ENCODE measurements at regions not wholly inside any gene's neighbourhood (a gene's known extent, or its start where the extent isn't known, plus 50 kb on each side); places are given as distances from the start of the nearest gene placed in this dataset.
"Not testable (repeated sequence)": the region's sequence is repeated elsewhere in the genome, so short reads cannot be mapped to it uniquely, and the experiment has no call there.

GRCh38 chr10:108631332-108631731 lies 1292.0 kb downstream of the XPNPEP1 start:
- no peaks in the 10 kb centered on the region for H3K27me3 Mint-ChIP-seq
- no peak overlapping the region for H3K4me3 Mint-ChIP-seq
- H3K9me3 Mint-ChIP-seq, result no peaks in the 10 kb centered on the region
- no peaks in the 10 kb centered on the region for H3K4me1 Mint-ChIP-seq
- no peaks in the 10 kb centered on the region for H3K36me3 Mint-ChIP-seq
- H3K27ac Mint-ChIP-seq, result no peak overlapping the region

DNA sequence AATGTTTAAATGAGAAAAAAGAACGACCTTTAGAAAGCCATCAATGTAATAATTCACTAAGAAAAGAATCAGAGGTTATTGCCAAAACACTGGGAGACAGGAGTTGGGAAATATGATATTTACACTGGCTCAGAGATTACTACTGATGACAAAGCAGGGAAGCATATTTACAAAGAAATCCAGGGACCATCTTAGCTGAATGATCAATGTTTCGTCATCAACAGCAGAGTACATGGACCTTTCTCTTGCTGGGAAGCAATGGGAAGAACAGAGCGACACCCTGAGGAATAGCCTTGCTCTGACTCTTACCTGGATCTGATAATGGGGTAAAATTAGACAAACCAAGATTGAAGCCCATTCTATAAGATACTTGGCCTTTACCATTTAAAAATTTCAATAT lies 1293.5 kb downstream of the XPNPEP1 start:
- Mint-ChIP-seq H3K27me3 (no peaks in the 10 kb centered on the region), H3K9me3 (no peaks in the 10 kb centered on the region), H3K4me3 (no peak overlapping the region), H3K4me1 (no peaks in the 10 kb centered on the region), H3K27ac (no peak overlapping the region), H3K36me3 (no peaks in the 10 kb centered on the region)

DNA sequence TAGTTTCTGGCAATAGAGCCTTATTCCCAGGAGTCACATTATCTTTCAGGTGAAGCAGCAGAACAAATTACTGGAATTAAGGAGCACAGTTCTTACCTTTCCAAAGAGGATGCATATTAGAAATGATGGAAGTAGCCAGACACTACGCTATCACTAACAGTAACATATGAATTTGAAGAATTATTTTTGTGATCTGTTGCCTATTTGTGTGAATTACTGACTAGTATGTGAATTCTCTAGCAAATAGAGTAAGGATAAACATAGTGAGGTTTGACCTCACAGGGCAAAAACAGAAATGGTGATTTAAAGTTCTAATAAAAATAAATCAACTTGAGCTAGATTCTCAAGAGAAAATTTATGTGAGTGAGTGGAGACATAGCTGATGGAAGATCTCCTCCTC lies 1299.3 kb downstream of the XPNPEP1 start:
- Mint-ChIP-seq H3K36me3 (no peaks in the 10 kb centered on the region), H3K4me3 (no peak overlapping the region), H3K4me1 (no peaks in the 10 kb centered on the region), H3K27me3 (no peaks in the 10 kb centered on the region), H3K27ac (no peak overlapping the region), H3K9me3 (no peaks in the 10 kb centered on the region)

DNA sequence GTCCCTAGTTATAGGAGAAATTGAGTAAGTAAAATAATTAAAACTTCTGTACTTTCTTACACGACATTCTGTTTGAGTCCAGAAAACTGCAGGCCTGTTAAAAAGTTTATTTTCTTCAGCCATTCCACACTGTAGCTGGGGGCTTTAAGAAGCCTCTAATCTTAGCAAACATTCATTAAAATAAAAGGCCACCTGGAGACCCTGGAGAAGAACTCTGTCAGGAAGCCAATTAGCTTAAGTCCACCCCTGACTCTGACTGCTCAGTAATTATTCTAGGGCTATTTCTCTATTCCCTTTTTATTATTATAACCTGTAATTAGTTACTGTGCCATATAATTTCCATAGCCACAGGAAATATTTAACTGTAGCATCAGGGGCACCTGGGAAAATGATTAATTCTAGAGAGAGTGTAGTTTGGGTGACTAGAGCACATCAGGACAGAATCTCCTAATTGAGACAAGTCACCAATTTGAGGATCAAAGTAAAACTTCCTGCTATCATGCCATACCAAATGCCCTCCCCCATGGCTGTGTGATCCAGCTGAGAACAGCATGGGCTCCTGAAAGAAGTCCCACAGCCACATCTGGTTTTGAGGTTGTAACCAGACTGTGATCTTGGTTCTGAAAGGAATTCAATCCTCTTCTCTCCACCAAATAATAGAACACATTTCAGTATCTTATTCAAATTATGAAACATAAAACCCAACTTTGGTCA lies 1302.3 kb downstream of the XPNPEP1 start:
- Mint-ChIP-seq H3K4me1 (no peaks in the 10 kb centered on the region), H3K4me3 (no peak overlapping the region), H3K27me3 (no peaks in the 10 kb centered on the region), H3K36me3 (no peaks in the 10 kb centered on the region), H3K27ac (no peak overlapping the region), H3K9me3 (no peaks in the 10 kb centered on the region)

- Mint-ChIP-seq H3K27ac (no peak overlapping the region), H3K27me3 (no peaks in the 10 kb centered on the region), H3K4me1 (no peaks in the 10 kb centered on the region), H3K4me3 (no peak overlapping the region), H3K9me3 (no peaks in the 10 kb centered on the region), H3K36me3 (no peaks in the 10 kb centered on the region)
These were observed 1306.6 kb downstream of the XPNPEP1 start for GRCh38 chr10:108616559-108617285.

GRCh38 chr10:108615576-108616320 lies 1307.6 kb downstream of the XPNPEP1 start:
- Mint-ChIP-seq H3K9me3 (no peaks in the 10 kb centered on the region), H3K27ac (no peak overlapping the region), H3K4me1 (no peaks in the 10 kb centered on the region), H3K4me3 (no peak overlapping the region), H3K27me3 (no peaks in the 10 kb centered on the region), H3K36me3 (no peaks in the 10 kb centered on the region)

DNA sequence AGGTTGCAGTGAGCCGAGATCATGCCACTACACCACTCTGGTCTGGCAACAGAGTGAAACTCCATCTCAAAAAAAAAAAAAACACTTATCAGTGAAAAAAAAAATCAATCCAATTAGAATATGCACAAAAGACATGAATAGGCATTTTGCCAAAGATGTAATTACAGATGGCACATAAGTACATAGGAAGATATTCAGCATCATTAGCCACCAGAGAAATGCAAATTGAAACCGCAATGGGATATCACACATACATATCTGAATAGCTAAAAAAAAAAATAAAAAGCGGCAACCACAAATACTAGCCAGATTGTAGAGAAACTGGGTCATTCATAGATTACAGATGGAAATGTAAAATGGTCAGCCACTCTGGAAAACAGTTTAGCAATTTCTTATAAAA lies 1310.8 kb downstream of the XPNPEP1 start:
- Mint-ChIP-seq H3K27me3 (no peaks in the 10 kb centered on the region), H3K4me1 (no peaks in the 10 kb centered on the region), H3K4me3 (no peak overlapping the region), H3K9me3 (no peaks in the 10 kb centered on the region), H3K27ac (no peak overlapping the region), H3K36me3 (no peaks in the 10 kb centered on the region)

DNA sequence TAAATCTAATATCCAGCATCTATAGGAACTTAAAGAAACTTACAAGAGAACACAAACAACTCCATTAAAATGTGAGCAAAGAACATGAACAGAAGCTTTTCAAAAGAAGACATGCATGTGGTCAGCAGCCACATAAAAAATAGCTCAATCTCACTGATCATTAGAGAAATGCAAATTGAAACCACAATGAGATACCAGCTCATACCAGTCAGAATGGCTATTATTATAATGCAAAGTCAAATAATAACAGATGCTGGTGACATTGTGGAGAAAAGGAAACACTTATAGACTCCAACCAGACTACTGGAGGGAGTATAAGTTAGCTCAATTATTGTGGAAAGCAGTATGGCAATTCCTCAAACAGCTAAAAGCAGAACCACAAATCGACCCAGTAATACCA lies 1314.5 kb downstream of the XPNPEP1 start:
- peaks cover under 1% of the 10 kb centered on the region for H3K9me3 Mint-ChIP-seq
- no peaks in the 10 kb centered on the region for H3K36me3 Mint-ChIP-seq
- no peak overlapping the region for H3K4me3 Mint-ChIP-seq
- no peak overlapping the region for H3K27ac Mint-ChIP-seq
- H3K27me3 Mint-ChIP-seq, result no peaks in the 10 kb centered on the region
- H3K4me1 Mint-ChIP-seq, result no peaks in the 10 kb centered on the region

- Mint-ChIP-seq H3K27me3 (no peaks in the 10 kb centered on the region), H3K4me3 (no peak overlapping the region), H3K36me3 (no peaks in the 10 kb centered on the region), H3K9me3 (peaks cover 9% of the 10 kb centered on the region), H3K4me1 (no peaks in the 10 kb centered on the region), H3K27ac (no peak overlapping the region)
These were observed 1321.5 kb downstream of the XPNPEP1 start for GRCh38 chr10:108601851-108602250.

- H3K4me1 Mint-ChIP-seq, H3K27me3 Mint-ChIP-seq, H3K4me3 Mint-ChIP-seq, H3K36me3 Mint-ChIP-seq, H3K9me3 Mint-ChIP-seq, H3K27ac Mint-ChIP-seq: not testable (repeated sequence)
These were observed 1322.8 kb downstream of the XPNPEP1 start for GRCh38 chr10:108600511-108600910.

- H3K9me3 Mint-ChIP-seq, H3K4me1 Mint-ChIP-seq, H3K27ac Mint-ChIP-seq: not testable (repeated sequence)
These were observed 1324.0 kb downstream of the XPNPEP1 start for GRCh38 chr10:108599317-108599716.

GRCh38 chr10:108598831-108599230 lies 1324.5 kb downstream of the XPNPEP1 start:
- Mint-ChIP-seq H3K27ac (no peak overlapping the region), H3K9me3 (peaks cover 8% of the 10 kb centered on the region), H3K27me3 (no peaks in the 10 kb centered on the region), H3K36me3 (no peaks in the 10 kb centered on the region), H3K4me3 (no peak overlapping the region), H3K4me1 (no peaks in the 10 kb centered on the region)

More at GRCh38 chr10:108599317-108599716, 1324.0 kb downstream of the XPNPEP1 start:
- not testable (repeated sequence) for H3K4me3 Mint-ChIP-seq, H3K36me3 Mint-ChIP-seq, H3K27me3 Mint-ChIP-seq

DNA sequence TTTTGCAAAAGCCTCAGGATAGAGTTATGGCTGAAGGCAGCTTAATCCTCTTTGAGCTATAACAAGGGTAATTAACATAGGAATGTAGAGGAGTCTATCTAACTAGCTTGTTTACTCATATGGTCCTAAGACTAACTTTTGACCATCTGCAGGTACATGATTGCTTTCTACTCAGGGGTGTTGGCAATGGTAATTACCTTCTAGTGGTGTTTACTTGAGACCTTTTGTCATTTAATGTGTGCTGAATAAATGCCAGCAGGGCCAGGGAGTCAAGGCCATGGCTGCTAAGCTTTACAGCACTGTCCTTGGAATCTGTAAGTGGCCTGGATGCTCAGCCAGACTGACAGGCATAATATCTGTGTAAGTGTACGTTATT lies 1325.0 kb downstream of the XPNPEP1 start:
- H3K4me3 Mint-ChIP-seq, result no peak overlapping the region
- H3K27me3 Mint-ChIP-seq, result no peaks in the 10 kb centered on the region
- H3K4me1 Mint-ChIP-seq, result no peaks in the 10 kb centered on the region
- peaks cover 5% of the 10 kb centered on the region for H3K9me3 Mint-ChIP-seq
- no peak overlapping the region for H3K27ac Mint-ChIP-seq
- no peaks in the 10 kb centered on the region for H3K36me3 Mint-ChIP-seq

DNA sequence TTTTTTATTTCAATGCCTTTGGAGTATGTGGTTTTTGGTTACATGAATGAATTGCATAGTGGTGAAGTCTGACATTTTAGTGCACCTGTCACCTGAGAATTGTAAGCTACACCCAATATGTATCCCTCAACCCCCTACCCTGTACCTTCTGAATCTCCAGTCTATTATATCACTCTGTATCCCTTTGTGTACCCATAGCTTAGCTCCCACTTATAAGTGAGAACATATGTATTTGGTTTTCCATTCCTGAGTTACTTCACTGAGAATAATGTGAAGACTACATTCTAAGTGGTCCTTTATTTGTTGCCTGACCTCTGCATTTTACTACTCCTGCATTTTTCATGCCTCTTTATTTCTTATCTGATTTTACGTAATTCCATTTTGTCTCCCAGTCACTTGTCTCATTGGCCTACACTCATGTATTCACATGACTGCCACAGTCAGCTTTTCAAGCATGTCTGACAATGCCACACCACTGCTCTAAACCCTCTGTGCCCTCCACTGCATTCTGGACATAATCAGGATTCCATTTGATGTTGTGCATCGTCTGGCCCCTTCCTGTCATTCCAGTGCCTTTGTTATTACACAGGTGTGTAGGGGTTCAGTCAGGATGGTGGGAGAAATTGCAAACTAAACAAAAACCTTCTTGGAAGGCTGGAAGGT lies 1325.5 kb downstream of the XPNPEP1 start:
- H3K9me3 Mint-ChIP-seq, result peaks cover 5% of the 10 kb centered on the region
- no peaks in the 10 kb centered on the region for H3K27me3 Mint-ChIP-seq
- no peak overlapping the region for H3K4me3 Mint-ChIP-seq
- no peaks in the 10 kb centered on the region for H3K36me3 Mint-ChIP-seq
- H3K4me1 Mint-ChIP-seq, result no peaks in the 10 kb centered on the region
- H3K27ac Mint-ChIP-seq, result no peak overlapping the region

GRCh38 chr10:108597031-108597430 lies 1326.3 kb downstream of the XPNPEP1 start:
- H3K4me1 Mint-ChIP-seq, result no peaks in the 10 kb centered on the region
- H3K27me3 Mint-ChIP-seq, result no peaks in the 10 kb centered on the region
- H3K4me3 Mint-ChIP-seq, result no peak overlapping the region
- H3K9me3 Mint-ChIP-seq, result peaks cover 5% of the 10 kb centered on the region
- no peaks in the 10 kb centered on the region for H3K36me3 Mint-ChIP-seq
- H3K27ac Mint-ChIP-seq, result no peak overlapping the region

GRCh38 chr10:108592956-108593355 lies 1330.4 kb downstream of the XPNPEP1 start:
- Mint-ChIP-seq H3K27ac (no peak overlapping the region), H3K4me1 (no peaks in the 10 kb centered on the region), H3K9me3 (no peaks in the 10 kb centered on the region), H3K4me3 (no peak overlapping the region), H3K27me3 (no peaks in the 10 kb centered on the region), H3K36me3 (no peaks in the 10 kb centered on the region)

Measured in activated naive CD4-positive, alpha-beta T cell treated with anti-CD3 and anti-CD28 coated beads, Interleukin-2, amount 50 U/mL, for 24 hours (primary cell).